ENCODE measurements at regions not wholly inside any gene's neighbourhood (a gene's known extent, or its start where the extent isn't known, plus 50 kb on each side); places are given as distances from the start of the nearest gene placed in this dataset.
"Not testable (repeated sequence)": the region's sequence is repeated elsewhere in the genome, so short reads cannot be mapped to it uniquely, and the experiment has no call there.

GRCh38 chr16:9014389-9014788 is 50.7 kb upstream of the USP7 start:
- H3K4me3 ChIP-seq (ENCODE audit: low read depth, low read length) = no peak overlapping the region
- no peak for TF ChIP-seq CTCF (IDR thresholded peaks at IDR 0.05; ENCODE audit: insufficient read depth, low read length, missing control alignments)
- CTCF ChIA-PET = interaction anchor here (0.6 to 0.9 kb wide), 3 partner anchors 18 to 124 kb away, joined by 3 read pairs; no protein-coding TSS in a partner anchor
- no peak for DNase-seq (ENCODE audit: low read depth, low spot score)
- POLR2A ChIA-PET = no interaction called here

- DNase-seq (ENCODE audit: low read depth, low spot score) = no peak
- no peak overlapping the region for H3K4me3 ChIP-seq (ENCODE audit: low read depth, low read length)
- ChIA-PET POLR2A (no interaction called here), CTCF (interaction anchor here (0.6 kb wide), 1 partner anchor 40 kb away, joined by 4 read pairs; no protein-coding TSS in a partner anchor)
- TF ChIP-seq CTCF (IDR thresholded peaks at IDR 0.05; ENCODE audit: insufficient read depth, low read length, missing control alignments) = no peak
These were observed 51.8 kb upstream of the USP7 start for GRCh38 chr16:9015489-9015888.

GRCh38 chr16:9016005-9016404 is 52.3 kb upstream of the USP7 start:
- DNase-seq (ENCODE audit: low read depth, low spot score); POLR2A ChIA-PET; H3K4me3 ChIP-seq (ENCODE audit: low read depth, low read length): not testable (repeated sequence)
- CTCF ChIA-PET = interaction anchor here (4.7 kb wide), 1 partner anchor 17 kb away, joined by 26 read pairs; no protein-coding TSS in a partner anchor

GRCh38 chr16:9016824-9017223 is 53.1 kb upstream of the USP7 start:
- POLR2A ChIA-PET = no interaction called here
- no peak for DNase-seq (ENCODE audit: low read depth, low spot score)
- CTCF ChIA-PET = interaction anchor here (3.0 to 4.7 kb wide), 2 partner anchors 8 to 16 kb away, joined by 26 to 27 read pairs; no protein-coding TSS in a partner anchor

GRCh38 chr16:9027070-9027799 is 63.5 kb upstream of the USP7 start:
- POLR2A ChIA-PET = no interaction called here
- H3K4me3 ChIP-seq (ENCODE audit: low read depth, low read length) = no peak overlapping the region
- no peak for DNase-seq (ENCODE audit: low read depth, low spot score)
- CTCF ChIA-PET = no interaction called here
- TF ChIP-seq CTCF (IDR thresholded peaks at IDR 0.05; ENCODE audit: insufficient read depth, low read length, missing control alignments) = no peak

More at GRCh38 chr16:9016824-9017223, 53.1 kb upstream of the USP7 start:
- TF ChIP-seq CTCF (IDR thresholded peaks at IDR 0.05; ENCODE audit: insufficient read depth, low read length, missing control alignments) = no peak
- H3K4me3 ChIP-seq (ENCODE audit: low read depth, low read length) = no peak overlapping the region

GRCh38 chr16:9028491-9028890 is 63.0 kb upstream of the HAPSTR1 start:
- POLR2A ChIA-PET; H3K4me3 ChIP-seq (ENCODE audit: low read depth, low read length); DNase-seq (ENCODE audit: low read depth, low spot score): not testable (repeated sequence)
- CTCF ChIA-PET = interaction anchor here (1.0 kb wide), 1 partner anchor 12 kb away, joined by 3 read pairs; no protein-coding TSS in a partner anchor

GRCh38 chr16:9031107-9031506 is 60.3 kb upstream of the HAPSTR1 start:
- CTCF ChIA-PET = interaction anchor here (0.9 to 4.1 kb wide), 3 partner anchors 12 to 133 kb away, joined by 3 to 36 read pairs (median 4); no protein-coding TSS in a partner anchor
- no peak overlapping the region for H3K4me3 ChIP-seq (ENCODE audit: low read depth, low read length)
- TF ChIP-seq CTCF (IDR thresholded peaks at IDR 0.05; ENCODE audit: insufficient read depth, low read length, missing control alignments) = no peak
- POLR2A ChIA-PET = no interaction called here
- DNase-seq (ENCODE audit: low read depth, low spot score) = no peak
